SH-SY5Y (cell line): ENCODE measurements at regions not wholly inside any gene's neighbourhood (a gene's known extent, or its start where the extent isn't known, plus 50 kb on each side); places are given as distances from the start of the nearest gene placed in this dataset.

Experiments used
- GATA2 ChIP-seq: IDR thresholded peaks from 2 replicates; pipeline ENCODE4 v1.6.1; 2011; ENCODE audit warnings: mild to moderate bottlenecking, low read depth, low read length
- GATA3 ChIP-seq: IDR thresholded peaks from 2 replicates; pipeline ENCODE4 v1.6.1; 2011; ENCODE audit warnings: low read depth, mild to moderate bottlenecking, low read length, moderate library complexity

DNA sequence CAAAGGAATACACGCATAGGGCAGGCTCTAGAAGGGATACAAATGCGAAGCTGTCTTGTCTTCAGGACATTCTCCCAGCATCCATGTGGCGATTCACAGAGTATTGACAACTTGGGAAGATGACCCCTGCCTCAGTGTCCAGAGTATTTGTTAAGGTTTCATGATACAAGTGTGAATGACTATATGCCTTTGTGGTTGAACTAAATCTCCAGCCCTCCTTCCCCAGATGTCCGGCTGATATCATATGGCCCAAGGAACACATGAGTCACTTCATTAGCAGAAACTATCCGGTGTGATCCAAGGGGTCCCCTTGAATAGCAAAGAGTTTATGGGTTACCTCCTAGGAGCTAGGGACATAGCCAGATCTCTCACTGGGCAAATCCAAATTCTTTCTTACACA lies 151.0 kb downstream of the INSIG2 start:
- TF ChIP-seq GATA3 (no peak), GATA2 (no peak)
